22Rv1 (cell line): ENCODE measurements at regions not wholly inside any gene's neighbourhood (a gene's known extent, or its start where the extent isn't known, plus 50 kb on each side); places are given as distances from the start of the nearest gene placed in this dataset.

Experiments
- CTCF ChIP-seq: fragments of 450-650 bp; IDR thresholded peaks from 2 replicates; pipeline ENCODE4 v1.5.1; 2017; ENCODE audit warnings: mild to moderate bottlenecking
- ZFX ChIP-seq: fragments of 450-650 bp; IDR thresholded peaks from 2 replicates; pipeline ENCODE4 v1.6.1; 2017; ENCODE audit warnings: antibody characterized with exemption, borderline replicate concordance

- TF ChIP-seq CTCF (no peak), ZFX (no peak)
Measured at GRCh38 chr2:186302263-186302662, 183.8 kb upstream of the ZC3H15 start.
